Kidney (tissue), 13 donors: ENCODE measurements at regions not wholly inside any gene's neighbourhood (a gene's known extent, or its start where the extent isn't known, plus 50 kb on each side); places are given as distances from the start of the nearest gene placed in this dataset.
A peak's percentile ranks its signal among the peaks of the same experiment; 100 is the strongest.

Experiments
- DNase-seq, 5 donors: peaks; one replicate each; pipeline ENCODE4 v3.0.0-alpha.2; 2013 to 2020
- FAIRE-seq: peaks from 2 replicates; lab custom pipeline; 2012; peaks lifted over from hg19 to GRCh38; lab: Jason Lieb, UNC
- H3K27ac ChIP-seq, 2 donors: one replicate each; pipeline ENCODE4 v1.7.0; 2013; ENCODE audit warnings: low read depth in 2 of 2, low read length in 2 of 2, inconsistent platforms in 1 of 2
- H3K27me3 ChIP-seq: one replicate; pipeline ENCODE4 v1.7.1; 2013; ENCODE audit warnings: low read length, inconsistent platforms; ENCODE audit not compliant: control insufficient read depth, insufficient read depth
- H3K36me3 ChIP-seq, 3 donors: one replicate each; pipeline versions ENCODE4 v1.7.0 to v1.7.1; 2013; ENCODE audit warnings: low read length in 3 of 3, control low read depth in 1 of 3, inconsistent platforms in 1 of 3; ENCODE audit not compliant: insufficient read depth in 3 of 3, control insufficient read depth in 2 of 3
- H3K4me1 ChIP-seq, 3 donors: one replicate each; pipeline versions ENCODE4 v1.7.0 to v1.7.1; 2013; ENCODE audit warnings: low read length in 3 of 3, inconsistent platforms in 1 of 3, low read depth in 1 of 3; ENCODE audit not compliant: control insufficient read depth in 2 of 3, insufficient read depth in 2 of 3
- H3K4me3 ChIP-seq, 3 donors: one replicate each; pipeline versions ENCODE4 v1.7.0 to v1.8.1; 2013; ENCODE audit warnings: low read length in 3 of 3, control low read depth in 1 of 3, inconsistent platforms in 1 of 3
- H3K9ac ChIP-seq, 3 donors: one replicate each; pipeline versions ENCODE4 v1.7.0 to v1.7.1; 2013; ENCODE audit warnings: low read length in 3 of 3, control low read depth in 1 of 3, inconsistent platforms in 1 of 3
- H3K9me3 ChIP-seq, 3 donors: one replicate each; pipeline versions ENCODE4 v1.7.0 to v1.7.1; 2013; ENCODE audit warnings: low read length in 3 of 3, control low read depth in 1 of 3, inconsistent platforms in 1 of 3; ENCODE audit not compliant: control insufficient read depth in 2 of 3, insufficient read depth in 1 of 3
- CTCF ChIP-seq: IDR thresholded peaks from 3 replicates; pipeline ENCODE4 v1.5.1; 2012; ENCODE audit warnings: mild to moderate bottlenecking, moderate library complexity, borderline replicate concordance; ENCODE audit not compliant: insufficient read depth; ENCODE audit errors: extremely low read depth
- intact Hi-C: fragments of 100-400 bp; cut with DNase I; formaldehyde crosslinking; loops from one replicate; pipeline ENCODE4 v1.11.1; 2022
- donor health status: control.
- donor health status: control.
- donor health status: control.
- donor health status: control.
- donor health status: control.
- donor health status: DM: yes; HTN: yes; CAD: no.
- donor health status: Normal renal cell carcinoma (clear cell type).

- Histone ChIP-seq H3K4me1 (no peaks in the 10 kb centered on the region), H3K36me3 (no peaks in the 10 kb centered on the region), H3K9ac (no peak overlapping the region), H3K27ac (no peak overlapping the region), H3K4me3 (no peak overlapping the region), H3K9me3 (no peaks in the 10 kb centered on the region), H3K27me3 (no peaks in the 10 kb centered on the region)
- intact Hi-C loops = no loop called here
- no peak for TF ChIP-seq CTCF
- FAIRE-seq (no peak), DNase-seq (no peak)
These were observed 159.4 kb downstream of the HS3ST3A1 start for GRCh38 chr17:13442361-13442760.

GRCh38 chr17:13441873-13442272, 159.9 kb downstream of the HS3ST3A1 start:
- Histone ChIP-seq H3K27me3 (no peaks in the 10 kb centered on the region), H3K36me3 (no peaks in the 10 kb centered on the region), H3K9me3 (no peaks in the 10 kb centered on the region), H3K4me1 (no peaks in the 10 kb centered on the region), H3K4me3 (no peak overlapping the region), H3K9ac (no peak overlapping the region), H3K27ac (no peak overlapping the region)
- intact Hi-C loops = no loop called here
- no peak for TF ChIP-seq CTCF
- no peak for FAIRE-seq
- no peak for DNase-seq

- H3K9ac ChIP-seq = no peak overlapping the region
- no peaks in the 10 kb centered on the region for H3K9me3 ChIP-seq
- no peak for TF ChIP-seq CTCF
- H3K36me3 ChIP-seq = no peaks in the 10 kb centered on the region
- FAIRE-seq = no peak
- H3K27ac ChIP-seq = no peak overlapping the region
- DNase-seq = peak in 4 of 5 donors; percentile 25 to 53 (median 46)
- no peaks in the 10 kb centered on the region for H3K27me3 ChIP-seq
- no peaks in the 10 kb centered on the region for H3K4me1 ChIP-seq
- intact Hi-C loops = no loop called here
- no peak overlapping the region for H3K4me3 ChIP-seq
These were observed 163.6 kb downstream of the HS3ST3A1 start for GRCh38 chr17:13437966-13438779.

GRCh38 chr17:13435230-13435629, 166.5 kb downstream of the HS3ST3A1 start:
- intact Hi-C loops = no loop called here
- no peaks in the 10 kb centered on the region for H3K36me3 ChIP-seq
- no peak overlapping the region for H3K27ac ChIP-seq
- no peak overlapping the region for H3K4me3 ChIP-seq
- no peak for TF ChIP-seq CTCF
- no peak overlapping the region for H3K9ac ChIP-seq
- no peaks in the 10 kb centered on the region for H3K27me3 ChIP-seq
- H3K4me1 ChIP-seq = no peaks in the 10 kb centered on the region
- FAIRE-seq (no peak), DNase-seq (no peak)
- H3K9me3 ChIP-seq = no peaks in the 10 kb centered on the region
